ENCODE measurements at regions not wholly inside any gene's neighbourhood (a gene's known extent, or its start where the extent isn't known, plus 50 kb on each side); places are given as distances from the start of the nearest gene placed in this dataset.

- TF ChIP-seq CHD7 (IDR thresholded peaks at IDR 0.05; ENCODE audit: insufficient replicate concordance, low read length) (no peak), GABPA (IDR thresholded peaks at IDR 0.05; ENCODE audit: borderline replicate concordance, insufficient read depth, low read length) (no peak), TEAD4 (IDR thresholded peaks at IDR 0.05; ENCODE audit: low read depth, low read length) (no peak), BCL11A (IDR thresholded peaks at IDR 0.05; ENCODE audit: low read depth in 2 of 2, low read length in 2 of 2) (no peak), KDM5A (IDR thresholded peaks at IDR 0.05; ENCODE audit: low read length) (no peak), CHD1 (IDR thresholded peaks at IDR 0.05; ENCODE audit: low read depth, low read length) (no peak), POLR2A (IDR thresholded peaks at IDR 0.05; ENCODE audit: control extremely low read depth in 1 of 2, low read depth in 2 of 2, low read length in 2 of 2) (no peak), BACH1 (IDR thresholded peaks at IDR 0.05; ENCODE audit: low read length) (no peak), POLR2AphosphoS5 (IDR thresholded peaks at IDR 0.05; ENCODE audit: low read depth, low read length) (no peak), SP2 (IDR thresholded peaks at IDR 0.05; ENCODE audit: low read length) (no peak), USF2 (IDR thresholded peaks at IDR 0.05; ENCODE audit: low read length) (no peak)
Measured at GRCh38 chr6:40900791-40901190, 138.2 kb downstream of the UNC5CL start (continued).
